GM12872 (cell line): ENCODE measurements at regions not wholly inside any gene's neighbourhood (a gene's known extent, or its start where the extent isn't known, plus 50 kb on each side); places are given as distances from the start of the nearest gene placed in this dataset.

Experiments used
- CTCF ChIP-seq: IDR thresholded peaks from 3 replicates; pipeline ENCODE4 v1.5.1; 2011; ENCODE audit warnings: low read depth, mild to moderate bottlenecking, low read length, moderate library complexity; ENCODE audit not compliant: insufficient read depth

GRCh38 chr2:82819951-82820350 is 1639.1 kb downstream of the SUCLG1 start:
- TF ChIP-seq CTCF, result no peak

DNA sequence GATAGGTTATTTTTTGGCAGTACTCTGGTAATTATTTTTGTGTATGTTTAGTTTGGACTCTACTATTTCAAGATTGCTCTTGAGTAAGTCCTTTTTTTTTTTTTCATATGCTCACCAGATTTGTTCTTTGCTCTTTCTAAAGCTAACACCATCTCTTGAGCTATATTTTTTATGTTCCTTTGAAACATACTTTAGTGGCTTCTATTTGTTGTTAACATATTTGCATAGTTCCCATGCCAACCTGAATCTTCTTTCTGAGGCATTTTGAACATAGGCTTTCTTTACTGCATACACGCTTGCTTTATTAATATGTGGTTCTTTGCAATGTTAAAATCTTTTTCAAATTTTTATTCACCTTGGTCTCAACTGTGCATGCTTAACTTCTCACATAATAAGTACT is 1644.9 kb downstream of the SUCLG1 start:
- TF ChIP-seq CTCF, result no peak

DNA sequence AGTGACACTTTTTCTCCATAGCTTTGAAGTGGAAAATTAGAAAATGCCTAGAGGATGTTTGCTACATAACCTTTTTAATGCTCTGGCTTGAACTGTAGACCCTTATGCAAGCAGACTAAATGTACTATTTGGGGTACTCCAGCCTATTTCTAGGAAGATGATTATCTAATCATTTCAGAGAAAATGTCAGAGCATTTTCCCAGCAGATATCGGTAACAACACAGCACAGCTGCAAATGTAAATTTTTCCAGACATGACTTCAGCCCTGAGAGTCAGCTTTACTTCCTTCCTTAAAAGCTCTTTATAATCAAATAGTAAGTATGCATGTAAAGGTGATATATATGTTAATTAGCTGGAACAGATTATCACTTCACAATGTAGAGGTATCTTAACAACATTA is 1647.1 kb downstream of the SUCLG1 start:
- no peak for TF ChIP-seq CTCF

GRCh38 chr2:82803307-82803706 is 1655.8 kb downstream of the SUCLG1 start:
- TF ChIP-seq CTCF, result no peak

GRCh38 chr2:82797469-82797868 is 1661.6 kb downstream of the SUCLG1 start:
- no peak for TF ChIP-seq CTCF

- TF ChIP-seq CTCF, result no peak
Measured at GRCh38 chr2:82796132-82796531, 1662.9 kb downstream of the SUCLG1 start.

GRCh38 chr2:82795446-82795845 is 1663.6 kb downstream of the SUCLG1 start:
- TF ChIP-seq CTCF, result no peak
